Neuronal stem cell (in vitro differentiated cells): ENCODE measurements at regions not wholly inside any gene's neighbourhood (a gene's known extent, or its start where the extent isn't known, plus 50 kb on each side); places are given as distances from the start of the nearest gene placed in this dataset.

Experiments
- DNase-seq: peaks from one replicate; pipeline ENCODE4 v3.0.0-alpha.2; 2013; ENCODE audit warnings: low spot score
- H2AFZ ChIP-seq: one replicate; pipeline ENCODE4 v1.6.1; 2013; ENCODE audit warnings: mild to moderate bottlenecking, low read length, inconsistent platforms
- H2AK5ac ChIP-seq: 2 replicates; pipeline ENCODE4 v1.6.1; 2013; ENCODE audit warnings: low read depth, mild to moderate bottlenecking, inconsistent platforms, low read length, moderate library complexity, mixed read lengths
- H2BK120ac ChIP-seq: 2 replicates; pipeline ENCODE4 v1.6.1; 2013; ENCODE audit warnings: low read depth, mild to moderate bottlenecking, inconsistent platforms, low read length, moderate library complexity, mixed read lengths
- H2BK12ac ChIP-seq: one replicate; pipeline ENCODE4 v1.6.1; 2013; ENCODE audit warnings: low read length, inconsistent platforms
- H2BK15ac ChIP-seq: 2 replicates; pipeline ENCODE4 v1.6.1; 2013; ENCODE audit warnings: mild to moderate bottlenecking, low read length, inconsistent platforms, mixed read lengths
- H2BK5ac ChIP-seq: one replicate; pipeline ENCODE4 v1.6.1; 2013; ENCODE audit warnings: inconsistent platforms, mild to moderate bottlenecking, low read length, moderate library complexity
- H3K14ac ChIP-seq: one replicate; pipeline ENCODE4 v1.6.1; 2013; ENCODE audit warnings: low read length, inconsistent platforms
- H3K18ac ChIP-seq: 2 replicates; pipeline ENCODE4 v1.6.1; 2013; ENCODE audit warnings: low read length, inconsistent platforms
- H3K23ac ChIP-seq: 2 replicates; pipeline ENCODE4 v1.6.1; 2013; ENCODE audit warnings: low read depth, mild to moderate bottlenecking, mixed read lengths, low read length, inconsistent platforms; ENCODE audit not compliant: poor library complexity
- H3K27ac ChIP-seq: replicated peaks from 3 replicates; pipeline ENCODE4 v1.5.1; 2013; ENCODE audit warnings: low read length, inconsistent platforms
- H3K27me3 ChIP-seq, 3 experiments: 2 replicates each; pipeline ENCODE4 v1.6.1; 2013; ENCODE audit warnings: low read length in 3 of 3, mild to moderate bottlenecking in 2 of 3, inconsistent platforms in 1 of 3, low read depth in 1 of 3, mixed read lengths in 1 of 3, moderate library complexity in 1 of 3; ENCODE audit not compliant: control insufficient read depth in 3 of 3, insufficient read depth in 3 of 3
- H3K36me3 ChIP-seq, 2 donors: replicated peaks in 1 of 2; 2 replicates each; pipeline ENCODE4 v1.6.1; 2013; ENCODE audit warnings: low read length in 2 of 2; ENCODE audit not compliant: control insufficient read depth in 2 of 2, insufficient read depth in 2 of 2
- H3K4ac ChIP-seq: 2 replicates; pipeline ENCODE4 v1.6.1; 2013; ENCODE audit warnings: inconsistent platforms, mild to moderate bottlenecking, low read length, moderate library complexity
- H3K4me1 ChIP-seq, 2 donors: 1 replicate in 1 of 2; 2 replicates in 1 of 2; pipeline ENCODE4 v1.6.1; 2013; ENCODE audit warnings: low read length in 2 of 2, low read depth in 1 of 2; ENCODE audit not compliant: control insufficient read depth in 2 of 2, insufficient read depth in 1 of 2
- H3K4me2 ChIP-seq: one replicate; pipeline ENCODE4 v1.6.1; 2013; ENCODE audit warnings: mild to moderate bottlenecking, low read length, inconsistent platforms; ENCODE audit not compliant: insufficient read depth, poor library complexity, severe bottlenecking
- H3K4me3 ChIP-seq, 2 donors: 2 replicates each; pipeline ENCODE4 v1.5.1; 2013; ENCODE audit warnings: low read length in 2 of 2, mild to moderate bottlenecking in 2 of 2, inconsistent platforms in 1 of 2, moderate library complexity in 1 of 2
- H3K79me1 ChIP-seq: one replicate; pipeline ENCODE4 v1.6.1; 2013; ENCODE audit warnings: low read depth, mild to moderate bottlenecking, inconsistent platforms, low read length, moderate library complexity
- H3K9ac ChIP-seq: one replicate; pipeline ENCODE4 v1.6.1; 2013; ENCODE audit warnings: mild to moderate bottlenecking, low read depth, low read length, inconsistent platforms; ENCODE audit not compliant: poor library complexity
- H3K9me3 ChIP-seq, 2 donors: replicated peaks in 1 of 2; 2 replicates each; pipeline versions ENCODE3 to v1.6.1; 2013; ENCODE audit warnings: low read length in 2 of 2, mild to moderate bottlenecking in 2 of 2, inconsistent platforms in 1 of 2, low read depth in 1 of 2, mixed read lengths in 1 of 2, moderate library complexity in 1 of 2; ENCODE audit not compliant: control insufficient read depth in 2 of 2, insufficient read depth in 1 of 2
- H4K8ac ChIP-seq: one replicate; pipeline ENCODE4 v1.6.1; 2013; ENCODE audit warnings: low read depth, mild to moderate bottlenecking, inconsistent platforms, low read length, moderate library complexity
- H4K91ac ChIP-seq: one replicate; pipeline ENCODE4 v1.6.1; 2013; ENCODE audit warnings: low read length, low read depth, mild to moderate bottlenecking, inconsistent platforms; ENCODE audit not compliant: poor library complexity
- WGBS, 2 donors: extraction: QIAGEN DNeasy Blood & Tissue Kit; methylation state at CpG; one replicate each; pipeline ENCODE4 v1.1.7; 2013; ENCODE audit warnings: missing lambda C conversion rate in 2 of 2, mixed read lengths in 1 of 2; ENCODE audit not compliant: insufficient read length in 2 of 2, insufficient replicate concordance in 1 of 2; ENCODE audit errors: extremely low coverage in 2 of 2; 5-methylcytosine and 5-hydroxymethylcytosine counted together

GRCh38 chr4:54542540-54543041 lies 115.2 kb upstream of the KIT start:
- Histone ChIP-seq H3K79me1 (no peaks in the 10 kb centered on the region), H3K27ac (no peak overlapping the region), H2AK5ac (no peak overlapping the region), H2BK15ac (no peak overlapping the region), H3K14ac (no peak overlapping the region), H2BK5ac (no peak overlapping the region), H3K27me3 (peaks cover 0 to 29% (median 0%) of the 10 kb centered on the region in 3 experiments), H3K23ac (no peak overlapping the region), H4K91ac (no peak overlapping the region), H3K4ac (no peak overlapping the region), H4K8ac (no peak overlapping the region), H3K4me2 (no peak overlapping the region), H2BK12ac (no peak overlapping the region), H3K9ac (no peak overlapping the region), H3K36me3 (no peaks in the 10 kb centered on the region), H3K18ac (no peak overlapping the region), H3K9me3 (no peaks in the 10 kb centered on the region), H2BK120ac (no peak overlapping the region), H3K4me3 (no peak overlapping the region), H3K4me1 (peaks cover 4 to 18% of the 10 kb centered on the region in 2 donors), H2AFZ (no peak overlapping the region)
- no peak for DNase-seq
- WGBS, 2 donors, result no CpG with 5 or more reads among the region's 6 CpGs

- no peak overlapping the region for H3K23ac ChIP-seq
- no peak overlapping the region for H3K14ac ChIP-seq
- H3K4ac ChIP-seq, result no peak overlapping the region
- H3K27ac ChIP-seq, result no peak overlapping the region
- no peak overlapping the region for H4K91ac ChIP-seq
- H3K4me2 ChIP-seq, result no peak overlapping the region
- no peak overlapping the region for H2AK5ac ChIP-seq
- no peak for DNase-seq
- H3K79me1 ChIP-seq, result no peaks in the 10 kb centered on the region
- no peak overlapping the region for H4K8ac ChIP-seq
- H3K36me3 ChIP-seq, result no peaks in the 10 kb centered on the region
- no CpG with 5 or more reads among the region's 3 CpGs for WGBS, 2 donors
- no peak overlapping the region for H2BK120ac ChIP-seq
- no peak overlapping the region for H3K18ac ChIP-seq
- H3K27me3 ChIP-seq, result peaks cover 0 to 24% (median 0%) of the 10 kb centered on the region in 3 experiments
- H2BK5ac ChIP-seq, result no peak overlapping the region
- H2AFZ ChIP-seq, result no peak overlapping the region
- no peaks in the 10 kb centered on the region for H3K9me3 ChIP-seq
- H3K4me3 ChIP-seq, result no peak overlapping the region
- no peak overlapping the region for H2BK12ac ChIP-seq
- H2BK15ac ChIP-seq, result no peak overlapping the region
- no peak overlapping the region for H3K9ac ChIP-seq
- H3K4me1 ChIP-seq, result peaks cover 4 to 18% of the 10 kb centered on the region in 2 donors
Measured at GRCh38 chr4:54543088-54543795, 114.5 kb upstream of the KIT start.

- Histone ChIP-seq H4K8ac (no peak overlapping the region), H4K91ac (no peak overlapping the region), H3K23ac (no peak overlapping the region), H2BK12ac (no peak overlapping the region), H3K9me3 (no peaks in the 10 kb centered on the region), H3K14ac (no peak overlapping the region), H3K4me1 (peaks cover 0 to 12% of the 10 kb centered on the region in 2 donors), H2BK120ac (no peak overlapping the region), H2BK5ac (no peak overlapping the region), H2AFZ (no peak overlapping the region), H3K4me2 (no peak overlapping the region), H3K9ac (no peak overlapping the region), H3K36me3 (no peaks in the 10 kb centered on the region), H2BK15ac (no peak overlapping the region), H3K4me3 (no peak overlapping the region), H3K27me3 (peaks cover 0 to 17% (median 0%) of the 10 kb centered on the region in 3 experiments), H3K79me1 (no peaks in the 10 kb centered on the region), H3K4ac (no peak overlapping the region), H3K27ac (no peak overlapping the region), H3K18ac (no peak overlapping the region), H2AK5ac (no peak overlapping the region)
- no CpG with 5 or more reads among the region's 4 CpGs for WGBS, 2 donors
- no peak for DNase-seq
Measured at GRCh38 chr4:54545663-54546424, 111.9 kb upstream of the KIT start.
